ENCODE measurements at regions not wholly inside any gene's neighbourhood (a gene's known extent, or its start where the extent isn't known, plus 50 kb on each side); places are given as distances from the start of the nearest gene placed in this dataset.

DNA sequence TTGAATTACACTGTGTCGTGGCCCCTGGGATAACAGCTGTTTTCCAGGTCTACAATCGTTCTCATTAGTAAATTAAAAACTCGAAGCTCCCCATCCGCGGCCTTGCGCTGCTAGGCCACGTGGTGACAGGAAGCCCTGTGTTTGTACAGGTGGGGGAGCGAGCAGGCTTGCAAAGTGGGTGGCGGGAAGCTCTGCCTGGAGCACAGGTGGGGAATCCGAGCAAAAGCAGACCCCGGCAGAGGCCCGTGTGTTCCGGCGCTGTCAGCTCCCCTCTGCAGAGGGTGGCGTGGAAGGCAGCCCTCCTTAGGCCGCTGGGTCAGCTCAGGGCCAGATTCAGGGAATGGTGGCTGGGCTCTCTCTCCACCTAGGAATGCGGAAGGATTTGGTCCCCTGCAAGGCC is 59.5 kb upstream of the ERCC6L2 start:
- TF ChIP-seq, protein P1, sequence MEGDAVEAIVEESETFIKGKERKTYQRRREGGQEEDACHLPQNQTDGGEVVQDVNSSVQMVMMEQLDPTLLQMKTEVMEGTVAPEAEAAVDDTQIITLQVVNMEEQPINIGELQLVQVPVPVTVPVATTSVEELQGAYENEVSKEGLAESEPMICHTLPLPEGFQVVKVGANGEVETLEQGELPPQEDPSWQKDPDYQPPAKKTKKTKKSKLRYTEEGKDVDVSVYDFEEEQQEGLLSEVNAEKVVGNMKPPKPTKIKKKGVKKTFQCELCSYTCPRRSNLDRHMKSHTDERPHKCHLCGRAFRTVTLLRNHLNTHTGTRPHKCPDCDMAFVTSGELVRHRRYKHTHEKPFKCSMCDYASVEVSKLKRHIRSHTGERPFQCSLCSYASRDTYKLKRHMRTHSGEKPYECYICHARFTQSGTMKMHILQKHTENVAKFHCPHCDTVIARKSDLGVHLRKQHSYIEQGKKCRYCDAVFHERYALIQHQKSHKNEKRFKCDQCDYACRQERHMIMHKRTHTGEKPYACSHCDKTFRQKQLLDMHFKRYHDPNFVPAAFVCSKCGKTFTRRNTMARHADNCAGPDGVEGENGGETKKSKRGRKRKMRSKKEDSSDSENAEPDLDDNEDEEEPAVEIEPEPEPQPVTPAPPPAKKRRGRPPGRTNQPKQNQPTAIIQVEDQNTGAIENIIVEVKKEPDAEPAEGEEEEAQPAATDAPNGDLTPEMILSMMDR (conservative IDR thresholded peaks at IDR 0.05; ENCODE audit: low read depth in 2 of 2), result no peak
- TF ChIP-seq NANOG (IDR thresholded peaks at IDR 0.05; ENCODE audit: borderline replicate concordance), result no peak
- no peak for TF ChIP-seq EZH2 (IDR thresholded peaks at IDR 0.05; ENCODE audit: low read depth, unreplicated experiment)
- no peak for TF ChIP-seq EZH2phosphoT487 (IDR thresholded peaks at IDR 0.05; ENCODE audit: unreplicated experiment)
- no peak for TF ChIP-seq POLR2AphosphoS5 (IDR thresholded peaks at IDR 0.05; ENCODE audit: low read depth)
- TF ChIP-seq, protein P2, sequence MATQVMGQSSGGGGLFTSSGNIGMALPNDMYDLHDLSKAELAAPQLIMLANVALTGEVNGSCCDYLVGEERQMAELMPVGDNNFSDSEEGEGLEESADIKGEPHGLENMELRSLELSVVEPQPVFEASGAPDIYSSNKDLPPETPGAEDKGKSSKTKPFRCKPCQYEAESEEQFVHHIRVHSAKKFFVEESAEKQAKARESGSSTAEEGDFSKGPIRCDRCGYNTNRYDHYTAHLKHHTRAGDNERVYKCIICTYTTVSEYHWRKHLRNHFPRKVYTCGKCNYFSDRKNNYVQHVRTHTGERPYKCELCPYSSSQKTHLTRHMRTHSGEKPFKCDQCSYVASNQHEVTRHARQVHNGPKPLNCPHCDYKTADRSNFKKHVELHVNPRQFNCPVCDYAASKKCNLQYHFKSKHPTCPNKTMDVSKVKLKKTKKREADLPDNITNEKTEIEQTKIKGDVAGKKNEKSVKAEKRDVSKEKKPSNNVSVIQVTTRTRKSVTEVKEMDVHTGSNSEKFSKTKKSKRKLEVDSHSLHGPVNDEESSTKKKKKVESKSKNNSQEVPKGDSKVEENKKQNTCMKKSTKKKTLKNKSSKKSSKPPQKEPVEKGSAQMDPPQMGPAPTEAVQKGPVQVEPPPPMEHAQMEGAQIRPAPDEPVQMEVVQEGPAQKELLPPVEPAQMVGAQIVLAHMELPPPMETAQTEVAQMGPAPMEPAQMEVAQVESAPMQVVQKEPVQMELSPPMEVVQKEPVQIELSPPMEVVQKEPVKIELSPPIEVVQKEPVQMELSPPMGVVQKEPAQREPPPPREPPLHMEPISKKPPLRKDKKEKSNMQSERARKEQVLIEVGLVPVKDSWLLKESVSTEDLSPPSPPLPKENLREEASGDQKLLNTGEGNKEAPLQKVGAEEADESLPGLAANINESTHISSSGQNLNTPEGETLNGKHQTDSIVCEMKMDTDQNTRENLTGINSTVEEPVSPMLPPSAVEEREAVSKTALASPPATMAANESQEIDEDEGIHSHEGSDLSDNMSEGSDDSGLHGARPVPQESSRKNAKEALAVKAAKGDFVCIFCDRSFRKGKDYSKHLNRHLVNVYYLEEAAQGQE (IDR thresholded peaks at IDR 0.05; ENCODE audit: unreplicated experiment), result no peak

All from GM23338 (cell line).